GM12878 (cell line): ENCODE measurements at regions not wholly inside any gene's neighbourhood (a gene's known extent, or its start where the extent isn't known, plus 50 kb on each side); places are given as distances from the start of the nearest gene placed in this dataset.

Experiments used
- ATAC-seq: fragments of 200-7000 bp; cut with Tn5 transposase; 3 replicates; pipeline ENCODE4 v1.9.1; 2020; ENCODE audit warnings: mild to moderate bottlenecking, moderate library complexity
- BruUV-seq: library from RNA; stranded (reverse); fragments of 400-500 nt; replicated peaks from 2 replicates; lab custom pipeline; 2021; lab: Mats Ljungman, UMichigan
- CTCF ChIA-PET: fragments of 300-600 bp; sonication (Branson Sonifier 250); formaldehyde crosslinking; extraction: SDS; loops from one replicate; lab custom pipeline; 2021; ENCODE audit warnings: inconsistent platforms; lab: Yijun Ruan, JAX
- POLR2A ChIA-PET: fragments of 350-600 bp; formaldehyde crosslinking; extraction: SDS; loops from one replicate; lab custom pipeline; 2021; ENCODE audit warnings: inconsistent platforms; lab: Charles Lee
- RAD21 ChIA-PET: fragments of 300-600 bp; sonication (Branson Sonifier 250); formaldehyde crosslinking; loops from one replicate; lab custom pipeline; 2023; ENCODE audit warnings: antibody characterized with exemption; ENCODE audit not compliant: unreplicated experiment; lab: Charles Lee
- SMC1A ChIA-PET: fragments of 300-600 bp; sonication (Branson Sonifier 250); formaldehyde crosslinking; loops from one replicate; lab custom pipeline; 2023; ENCODE audit not compliant: unreplicated experiment, uncharacterized antibody; lab: Charles Lee
- DNase-seq: peaks from one replicate; pipeline ENCODE4 v3.0.0-alpha.2; 2011; ENCODE audit warnings: low read depth, low spot score
- FAIRE-seq: peaks from 3 replicates; lab custom pipeline; 2011; peaks lifted over from hg19 to GRCh38; lab: Jason Lieb, UNC
- H2AFZ ChIP-seq: 2 replicates; pipeline ENCODE4 v1.6.0; 2011; ENCODE audit warnings: low read depth, low read length, control low read depth; ENCODE audit not compliant: control insufficient read depth
- H3K27ac ChIP-seq: 2 replicates; pipeline ENCODE4 v1.5.1; 2011; ENCODE audit warnings: control low read depth; ENCODE audit not compliant: control insufficient read depth, insufficient read depth
- H3K27me3 ChIP-seq, 2 experiments: replicated peaks in 1 of 2; 2 replicates each; pipeline versions ENCODE4 v1.6.0 to v1.6.1; 2011; ENCODE audit warnings: low read length in 1 of 2; ENCODE audit not compliant: control insufficient read depth in 2 of 2, insufficient read depth in 2 of 2
- H3K36me3 ChIP-seq, 2 experiments: 2 replicates each; pipeline ENCODE4 v1.5.1; 2011; ENCODE audit warnings: low read length in 1 of 2; ENCODE audit not compliant: control insufficient read depth in 2 of 2, insufficient read depth in 2 of 2
- H3K4me1 ChIP-seq: 2 replicates; pipeline ENCODE4 v1.6.1; 2011; ENCODE audit warnings: mild to moderate bottlenecking, low read length, moderate library complexity, mixed read lengths; ENCODE audit not compliant: control insufficient read depth, insufficient read depth
- H3K4me2 ChIP-seq: 2 replicates; pipeline ENCODE4 v1.6.0; 2011; ENCODE audit warnings: control low read depth; ENCODE audit not compliant: control insufficient read depth, insufficient read depth
- H3K4me3 ChIP-seq: fragments of 200-600 bp; sonication (generic); 2 replicates; pipeline ENCODE4 v1.5.1; 2016
- H3K79me2 ChIP-seq: 2 replicates; pipeline ENCODE4 v1.6.0; 2011; ENCODE audit warnings: low read length; ENCODE audit not compliant: control insufficient read depth, insufficient read depth
- H3K9ac ChIP-seq: 2 replicates; pipeline ENCODE4 v1.8.0; 2011; ENCODE audit warnings: low read length, control low read depth, mixed read lengths; ENCODE audit not compliant: control insufficient read depth, insufficient read depth
- H3K9me3 ChIP-seq: replicated peaks from 3 replicates; pipeline ENCODE4 v1.5.1; 2011; ENCODE audit warnings: mild to moderate bottlenecking, low read length; ENCODE audit not compliant: control insufficient read depth, insufficient read depth
- H4K20me1 ChIP-seq: 2 replicates; pipeline ENCODE4 v1.6.0; 2011; ENCODE audit not compliant: control insufficient read depth, insufficient read depth
- FOXM1 ChIP-seq: IDR thresholded peaks from 2 replicates; pipeline ENCODE4 v1.6.1; 2012; ENCODE audit warnings: low read depth, mild to moderate bottlenecking, inconsistent platforms, low read length, moderate library complexity
- KDM1A ChIP-seq: fragments of 200-600 bp; sonication (generic); IDR thresholded peaks from 2 replicates; pipeline ENCODE4 v1.6.1; 2016; ENCODE audit warnings: borderline replicate concordance
- MEF2A ChIP-seq: IDR thresholded peaks from 2 replicates; pipeline ENCODE4 v1.6.1; 2011; ENCODE audit warnings: low read depth, mild to moderate bottlenecking, low read length, moderate library complexity; ENCODE audit not compliant: insufficient read depth
- MEF2B ChIP-seq: fragments of 450-650 bp; IDR thresholded peaks from 2 replicates; pipeline ENCODE4 v1.6.1; 2018; ENCODE audit warnings: mild to moderate bottlenecking, moderate library complexity; ENCODE audit not compliant: partially characterized antibody, poor library complexity, severe bottlenecking
- MTA2 ChIP-seq: fragments of 450-650 bp; IDR thresholded peaks from 2 replicates; pipeline ENCODE4 v1.6.1; 2016; ENCODE audit warnings: low read depth, mild to moderate bottlenecking, moderate library complexity
- NBN ChIP-seq: fragments of 450-650 bp; IDR thresholded peaks from 2 replicates; pipeline ENCODE4 v1.6.1; 2016
- NFIC ChIP-seq: IDR thresholded peaks from 2 replicates; pipeline ENCODE4 v1.6.1; 2012; ENCODE audit warnings: low read depth, mild to moderate bottlenecking, inconsistent platforms, low read length, moderate library complexity
- NFXL1 ChIP-seq: fragments of 450-650 bp; IDR thresholded peaks from 2 replicates; pipeline ENCODE4 v1.6.1; 2017; ENCODE audit warnings: antibody characterized with exemption, mild to moderate bottlenecking, borderline replicate concordance
- PRDM15 ChIP-seq: fragments of 450-650 bp; formaldehyde crosslinking; IDR thresholded peaks from 2 replicates; pipeline ENCODE4 v1.4.0; 2020; ENCODE audit warnings: mild to moderate bottlenecking, moderate library complexity
- SIN3A ChIP-seq: IDR thresholded peaks from 2 replicates; pipeline ENCODE4 v1.6.1; 2012; ENCODE audit warnings: low read depth, low read length, improper control_type of control experiment
- SMAD5 ChIP-seq: IDR thresholded peaks from 2 replicates; pipeline ENCODE4 v1.6.1; 2016; ENCODE audit warnings: antibody characterized with exemption, low read depth
- TBL1XR1 ChIP-seq: IDR thresholded peaks from 2 replicates; pipeline ENCODE4 v1.6.1; 2012; ENCODE audit warnings: low read depth, low read length, improper control_type of control experiment
- USF2 ChIP-seq: IDR thresholded peaks from 2 replicates; pipeline ENCODE4 v1.6.1; 2011; ENCODE audit warnings: low read depth, low read length, improper control_type of control experiment, borderline replicate concordance
- ZNF592 ChIP-seq: fragments of 450-650 bp; IDR thresholded peaks from 2 replicates; pipeline ENCODE4 v1.6.1; 2017; ENCODE audit warnings: mild to moderate bottlenecking, moderate library complexity
- ZZZ3 ChIP-seq: IDR thresholded peaks from 2 replicates; pipeline ENCODE4 v1.6.1; 2011; ENCODE audit warnings: low read depth; ENCODE audit not compliant: control insufficient read depth, insufficient read length
- in situ Hi-C: fragments of 300-500 bp; cut with MboI; formaldehyde crosslinking; loops from 9 replicates; pipeline ENCODE4 v1.14.3; 2018; ENCODE audit warnings: mixed read lengths
- intact Hi-C: fragments of 100-400 bp; cut with micrococcal nuclease; formaldehyde crosslinking; loops from one replicate; pipeline ENCODE4 v1.14.2; 2022; ENCODE audit not compliant: unreplicated experiment

GRCh38 chr6:120357447-120357846 lies 976.8 kb downstream of the TBC1D32 start:
- DNase-seq (no peak), ATAC-seq (no peak), FAIRE-seq (no peak)
- Histone ChIP-seq H3K4me1 (no peaks in the 10 kb centered on the region), H3K27me3 (no peaks in the 10 kb centered on the region), H3K4me3 (no peak overlapping the region), H3K9me3 (no peaks in the 10 kb centered on the region; the same call in 2 of the 3 replicates), H2AFZ (no peak overlapping the region), H3K79me2 (no peaks in the 10 kb centered on the region), H3K27ac (no peak overlapping the region), H3K9ac (no peak overlapping the region), H3K36me3 (no peaks in the 10 kb centered on the region), H4K20me1 (no peaks in the 10 kb centered on the region), H3K4me2 (no peak overlapping the region)
- BruUV-seq = no TSS peak
- POLR2A ChIA-PET = no interaction called here
- in situ Hi-C loops = no loop called here
- RAD21 ChIA-PET = no interaction called here
- SMC1A ChIA-PET = interaction anchor here (0.6 to 0.7 kb wide), 2 partner anchors 619 to 1268 kb away, joined by 3 to 4 read pairs; no protein-coding TSS in a partner anchor
- CTCF ChIA-PET = interaction anchor here (0.7 kb wide), 1 partner anchor 951 kb away, joined by 4 read pairs; no protein-coding TSS in a partner anchor
- intact Hi-C loops = no loop called here
- no peak for TF ChIP-seq NBN
- no peak for TF ChIP-seq NFXL1
- no peak for TF ChIP-seq ZNF592
- TF ChIP-seq TBL1XR1 = no peak
- TF ChIP-seq KDM1A = no peak
- TF ChIP-seq SMAD5 = no peak
- no peak for TF ChIP-seq MTA2
- TF ChIP-seq MEF2A = no peak
- no peak for TF ChIP-seq USF2
- no peak for TF ChIP-seq FOXM1
- TF ChIP-seq NFIC = no peak
- no peak for TF ChIP-seq ZZZ3
- no peak for TF ChIP-seq SIN3A
- no peak for TF ChIP-seq PRDM15 (CRISPR knock-in tag)
- no peak for TF ChIP-seq MEF2B
